MCF 10A (cell line): ENCODE measurements at regions not wholly inside any gene's neighbourhood (a gene's known extent, or its start where the extent isn't known, plus 50 kb on each side); places are given as distances from the start of the nearest gene placed in this dataset.
"Not testable (repeated sequence)": the region's sequence is repeated elsewhere in the genome, so short reads cannot be mapped to it uniquely, and the experiment has no call there.

Experiments used
- BruUV-seq: library from RNA; stranded (reverse); fragments of 400-500 nt; replicated peaks from 2 replicates; lab custom pipeline; 2021; lab: Mats Ljungman, UMichigan
- CTCF ChIA-PET: fragments of 300-600 bp; sonication (Branson Sonifier 250); formaldehyde crosslinking; extraction: SDS; loops from one replicate; lab custom pipeline; 2021; ENCODE audit warnings: antibody characterized with exemption, inconsistent platforms; lab: Yijun Ruan, JAX
- POLR2A ChIA-PET: fragments of 300-600, 350-650 bp; sonication (Branson Sonifier 250); formaldehyde crosslinking; extraction: SDS; loops from one replicate; lab custom pipeline; 2020; ENCODE audit warnings: antibody characterized with exemption, inconsistent platforms; lab: Yijun Ruan, JAX
- DNase-seq: peaks from one replicate; pipeline ENCODE4 v3.0.0-alpha.2; 2018; ENCODE audit not compliant: unreplicated experiment
- H3K27ac Mint-ChIP-seq: one replicate; pipeline ENCODE4 v1.8.0; 2022; ENCODE audit warnings: mild to moderate bottlenecking, low read depth, mixed read lengths; ENCODE audit not compliant: unreplicated experiment
- H3K27me3 Mint-ChIP-seq: one replicate; pipeline ENCODE4 v1.8.0; 2022; ENCODE audit warnings: mixed read lengths; ENCODE audit not compliant: insufficient read depth, unreplicated experiment
- H3K36me3 Mint-ChIP-seq: one replicate; pipeline ENCODE4 v1.8.0; 2022; ENCODE audit warnings: mild to moderate bottlenecking, moderate library complexity, mixed read lengths; ENCODE audit not compliant: insufficient read depth, unreplicated experiment
- H3K4me1 Mint-ChIP-seq: one replicate; pipeline ENCODE4 v1.8.0; 2022; ENCODE audit warnings: mixed read lengths; ENCODE audit not compliant: insufficient read depth, unreplicated experiment
- H3K4me3 Mint-ChIP-seq: one replicate; pipeline ENCODE4 v1.8.0; 2022; ENCODE audit warnings: mild to moderate bottlenecking, moderate library complexity, mixed read lengths; ENCODE audit not compliant: unreplicated experiment
- H3K9me3 Mint-ChIP-seq: one replicate; pipeline ENCODE4 v1.8.0; 2022; ENCODE audit warnings: mixed read lengths; ENCODE audit not compliant: unreplicated experiment
- intact Hi-C: fragments of 100-400 bp; cut with micrococcal nuclease; formaldehyde crosslinking; loops from 2 replicates; pipeline ENCODE4 v1.14.1; 2022
- TF ChIP-seq, protein P1 (sequence below): fragments of 200-600 bp; IDR thresholded peaks from one replicate; pipeline ENCODE4 v1.8.0; 2022; ENCODE audit warnings: antibody characterized with exemption, mild to moderate bottlenecking; ENCODE audit not compliant: unreplicated experiment

- no peaks in the 10 kb centered on the region for H3K36me3 Mint-ChIP-seq
- H3K27me3 Mint-ChIP-seq = peaks cover 13% of the 10 kb centered on the region
- POLR2A ChIA-PET = no interaction called here
- no TSS peak for BruUV-seq
- H3K4me1 Mint-ChIP-seq = no peaks in the 10 kb centered on the region
- H3K4me3 Mint-ChIP-seq = no peak overlapping the region
- DNase-seq = no peak
- no peak overlapping the region for H3K27ac Mint-ChIP-seq
- intact Hi-C loops = no loop called here
- TF ChIP-seq, protein P1, sequence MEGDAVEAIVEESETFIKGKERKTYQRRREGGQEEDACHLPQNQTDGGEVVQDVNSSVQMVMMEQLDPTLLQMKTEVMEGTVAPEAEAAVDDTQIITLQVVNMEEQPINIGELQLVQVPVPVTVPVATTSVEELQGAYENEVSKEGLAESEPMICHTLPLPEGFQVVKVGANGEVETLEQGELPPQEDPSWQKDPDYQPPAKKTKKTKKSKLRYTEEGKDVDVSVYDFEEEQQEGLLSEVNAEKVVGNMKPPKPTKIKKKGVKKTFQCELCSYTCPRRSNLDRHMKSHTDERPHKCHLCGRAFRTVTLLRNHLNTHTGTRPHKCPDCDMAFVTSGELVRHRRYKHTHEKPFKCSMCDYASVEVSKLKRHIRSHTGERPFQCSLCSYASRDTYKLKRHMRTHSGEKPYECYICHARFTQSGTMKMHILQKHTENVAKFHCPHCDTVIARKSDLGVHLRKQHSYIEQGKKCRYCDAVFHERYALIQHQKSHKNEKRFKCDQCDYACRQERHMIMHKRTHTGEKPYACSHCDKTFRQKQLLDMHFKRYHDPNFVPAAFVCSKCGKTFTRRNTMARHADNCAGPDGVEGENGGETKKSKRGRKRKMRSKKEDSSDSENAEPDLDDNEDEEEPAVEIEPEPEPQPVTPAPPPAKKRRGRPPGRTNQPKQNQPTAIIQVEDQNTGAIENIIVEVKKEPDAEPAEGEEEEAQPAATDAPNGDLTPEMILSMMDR = no peak
- no peaks in the 10 kb centered on the region for H3K9me3 Mint-ChIP-seq
- CTCF ChIA-PET = no interaction called here
Observed at GRCh38 chrX:95484781-95485180, 1199.9 kb upstream of the DIAPH2 start.

DNA sequence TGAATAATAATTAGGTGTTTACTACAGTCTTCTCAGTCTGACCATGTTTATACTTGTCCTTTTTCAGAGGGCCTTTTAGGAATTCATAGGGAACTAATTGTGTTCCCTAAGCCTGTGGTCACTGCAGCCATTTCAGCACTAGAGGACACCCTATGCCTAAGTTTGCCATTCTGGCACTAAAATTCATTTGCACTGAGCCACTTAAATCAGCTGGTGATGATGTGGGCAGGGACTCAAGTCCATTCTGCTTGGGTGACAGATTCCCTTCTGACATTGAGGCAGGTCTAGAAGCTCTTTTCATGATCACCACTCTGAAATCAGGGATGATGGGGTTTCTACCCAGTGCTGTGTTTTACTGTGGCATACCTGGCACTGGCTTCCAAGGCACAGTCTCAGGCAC lies 1178.9 kb upstream of the DIAPH2 start:
- H3K36me3 Mint-ChIP-seq = no peaks in the 10 kb centered on the region
- intact Hi-C loops = loop anchor here (5.0 kb wide), 1 partner anchor 257 kb away; no protein-coding TSS in a partner anchor
- H3K27ac Mint-ChIP-seq = no peak overlapping the region
- no peaks in the 10 kb centered on the region for H3K4me1 Mint-ChIP-seq
- DNase-seq = peak; percentile 17
- H3K4me3 Mint-ChIP-seq = no peak overlapping the region
- CTCF ChIA-PET = interaction anchor here (0.6 to 0.9 kb wide), 4 partner anchors 27 to 555 kb away, joined by 3 to 5 read pairs (median 4); no protein-coding TSS in a partner anchor
- H3K27me3 Mint-ChIP-seq = no peaks in the 10 kb centered on the region
- TF ChIP-seq, protein P1 = peak; percentile 10
- POLR2A ChIA-PET = interaction anchor here (0.6 kb wide), 1 partner anchor 679 kb away, joined by 3 read pairs; no protein-coding TSS in a partner anchor
- H3K9me3 Mint-ChIP-seq = peaks cover 8% of the 10 kb centered on the region
- no TSS peak for BruUV-seq

- Mint-ChIP-seq H3K27ac (no peak overlapping the region), H3K4me3 (no peak overlapping the region), H3K36me3 (no peaks in the 10 kb centered on the region), H3K27me3 (no peaks in the 10 kb centered on the region), H3K4me1 (no peaks in the 10 kb centered on the region), H3K9me3 (peaks cover 7% of the 10 kb centered on the region)
- BruUV-seq = no TSS peak
- TF ChIP-seq, protein P1 = no peak
- DNase-seq = no peak
- POLR2A ChIA-PET = no interaction called here
- intact Hi-C loops = loop anchor here (5.0 kb wide), 1 partner anchor 253 kb away; no protein-coding TSS in a partner anchor
- CTCF ChIA-PET = no interaction called here
Observed at GRCh38 chrX:95509474-95509873, 1175.2 kb upstream of the DIAPH2 start.

GRCh38 chrX:95524018-95524417 lies 1160.6 kb upstream of the DIAPH2 start:
- peaks cover 13% of the 10 kb centered on the region for H3K27me3 Mint-ChIP-seq
- CTCF ChIA-PET = interaction anchor here (0.6 kb wide), 1 partner anchor 8 kb away, joined by 3 read pairs; no protein-coding TSS in a partner anchor
- intact Hi-C loops, H3K27ac Mint-ChIP-seq, BruUV-seq, DNase-seq, H3K4me1 Mint-ChIP-seq, H3K36me3 Mint-ChIP-seq, H3K9me3 Mint-ChIP-seq, H3K4me3 Mint-ChIP-seq, POLR2A ChIA-PET: not testable (repeated sequence)
